Stimulated activated CD8-positive, alpha-beta memory T cell treated with anti-CD3 and anti-CD28 coated beads, Interleukin-4, amount 100 ng/mL, for 24 hours (primary cell): ENCODE measurements at regions not wholly inside any gene's neighbourhood (a gene's known extent, or its start where the extent isn't known, plus 50 kb on each side); places are given as distances from the start of the nearest gene placed in this dataset.

Source experiments
- DNase-seq: peaks from one replicate; pipeline ENCODE4 v3.0.0-alpha.2; 2020; ENCODE audit warnings: low read depth

- DNase-seq: no peak
Measured at GRCh38 chr21:36532769-36533467, 53.0 kb upstream of the CLDN14 start.

- no peak for DNase-seq
Measured at GRCh38 chr21:36533468-36533848, 53.5 kb upstream of the CLDN14 start.

GRCh38 chr21:36534656-36535055, 54.7 kb upstream of the CLDN14 start:
- no peak for DNase-seq

GRCh38 chr21:36535618-36536241, 55.8 kb upstream of the CLDN14 start:
- no peak for DNase-seq

- no peak for DNase-seq
Measured at GRCh38 chr21:36538761-36539160, 58.8 kb upstream of the CLDN14 start.

GRCh38 chr21:36539434-36540150, 59.7 kb upstream of the CLDN14 start:
- DNase-seq: no peak

- no peak for DNase-seq
Measured at GRCh38 chr21:36540700-36541099, 60.8 kb upstream of the CLDN14 start.

- DNase-seq: no peak
Measured at GRCh38 chr21:36541721-36542139, 61.8 kb upstream of the CLDN14 start.

GRCh38 chr21:36542312-36543101, 62.6 kb upstream of the CLDN14 start:
- no peak for DNase-seq

- no peak for DNase-seq
Measured at GRCh38 chr21:36543924-36544323, 64.0 kb upstream of the CLDN14 start.

GRCh38 chr21:36544545-36544944, 64.6 kb upstream of the CLDN14 start:
- DNase-seq: no peak

- DNase-seq: no peak
Measured at GRCh38 chr21:36545776-36546511, 66.0 kb upstream of the CLDN14 start.

- no peak for DNase-seq
Measured at GRCh38 chr21:36547464-36547863, 67.5 kb upstream of the CLDN14 start.

GRCh38 chr21:36548866-36549265, 68.9 kb upstream of the CLDN14 start:
- DNase-seq: no peak

GRCh38 chr21:36549470-36549869, 69.5 kb upstream of the CLDN14 start:
- DNase-seq: no peak

- DNase-seq: no peak
Measured at GRCh38 chr21:36550761-36551160, 70.8 kb upstream of the CLDN14 start.

- DNase-seq: no peak
Measured at GRCh38 chr21:36551321-36551720, 71.4 kb upstream of the CLDN14 start.

- DNase-seq: no peak
Measured at GRCh38 chr21:36551731-36552433, 72.0 kb upstream of the CLDN14 start.

GRCh38 chr21:36552434-36552785, 72.5 kb upstream of the CLDN14 start:
- DNase-seq: no peak

- DNase-seq: no peak
Measured at GRCh38 chr21:36553406-36553805, 73.5 kb upstream of the CLDN14 start.
